ENCODE measurements at regions not wholly inside any gene's neighbourhood (a gene's known extent, or its start where the extent isn't known, plus 50 kb on each side); places are given as distances from the start of the nearest gene placed in this dataset.

- no peak overlapping the region for H3K4me3 ChIP-seq (ENCODE audit: low read depth, low read length)
- no peak for DNase-seq (ENCODE audit: low read depth)
Measured at GRCh38 chr14:80383223-80383622, 171.9 kb upstream of the DIO2 start.

GRCh38 chr14:80381807-80382363 is 170.6 kb upstream of the DIO2 start:
- H3K4me3 ChIP-seq (ENCODE audit: low read depth, low read length): no peak overlapping the region
- no peak for DNase-seq (ENCODE audit: low read depth)

- H3K4me3 ChIP-seq (ENCODE audit: low read depth, low read length): no peak overlapping the region
- no peak for DNase-seq (ENCODE audit: low read depth)
Measured at GRCh38 chr14:80379035-80379434, 167.7 kb upstream of the DIO2 start.

GRCh38 chr14:80378084-80378690 is 166.9 kb upstream of the DIO2 start:
- no peak for DNase-seq (ENCODE audit: low read depth)
- no peak overlapping the region for H3K4me3 ChIP-seq (ENCODE audit: low read depth, low read length)

- DNase-seq (ENCODE audit: low read depth): no peak
- H3K4me3 ChIP-seq (ENCODE audit: low read depth, low read length): no peak overlapping the region
Measured at GRCh38 chr14:80364816-80365215, 153.5 kb upstream of the DIO2 start.

GRCh38 chr14:80364274-80364673 is 153.0 kb upstream of the DIO2 start:
- no peak overlapping the region for H3K4me3 ChIP-seq (ENCODE audit: low read depth, low read length)
- DNase-seq (ENCODE audit: low read depth): no peak

- no peak for DNase-seq (ENCODE audit: low read depth)
- H3K4me3 ChIP-seq (ENCODE audit: low read depth, low read length): no peak overlapping the region
Measured at GRCh38 chr14:80358112-80358511, 146.8 kb upstream of the DIO2 start.

GRCh38 chr14:80356413-80356812 is 145.1 kb upstream of the DIO2 start:
- no peak overlapping the region for H3K4me3 ChIP-seq (ENCODE audit: low read depth, low read length)

GRCh38 chr14:80354860-80355581 is 143.7 kb upstream of the DIO2 start:
- H3K4me3 ChIP-seq (ENCODE audit: low read depth, low read length): no peak overlapping the region
- no peak for DNase-seq (ENCODE audit: low read depth)

More at GRCh38 chr14:80356413-80356812, 145.1 kb upstream of the DIO2 start:
- DNase-seq (ENCODE audit: low read depth): no peak

- no peak overlapping the region for H3K4me3 ChIP-seq (ENCODE audit: low read depth, low read length)
- DNase-seq (ENCODE audit: low read depth): no peak
Measured at GRCh38 chr14:80352471-80352870, 141.2 kb upstream of the DIO2 start.

GRCh38 chr14:80350707-80351106 is 139.4 kb upstream of the DIO2 start:
- H3K4me3 ChIP-seq (ENCODE audit: low read depth, low read length): no peak overlapping the region
- no peak for DNase-seq (ENCODE audit: low read depth)

- H3K4me3 ChIP-seq (ENCODE audit: low read depth, low read length): no peak overlapping the region
- no peak for DNase-seq (ENCODE audit: low read depth)
Measured at GRCh38 chr14:80346395-80346794, 135.1 kb upstream of the DIO2 start.

GRCh38 chr14:80344208-80344607 is 132.9 kb upstream of the DIO2 start:
- no peak for DNase-seq (ENCODE audit: low read depth)
- no peak overlapping the region for H3K4me3 ChIP-seq (ENCODE audit: low read depth, low read length)

GRCh38 chr14:80336608-80337106 is 125.4 kb upstream of the DIO2 start:
- no peak overlapping the region for H3K4me3 ChIP-seq (ENCODE audit: low read depth, low read length)
- no peak for DNase-seq (ENCODE audit: low read depth)

GRCh38 chr14:80325688-80326087 is 114.4 kb upstream of the DIO2 start:
- no peak overlapping the region for H3K4me3 ChIP-seq (ENCODE audit: low read depth, low read length)
- DNase-seq (ENCODE audit: low read depth): no peak

- H3K4me3 ChIP-seq (ENCODE audit: low read depth, low read length): no peak overlapping the region
- DNase-seq (ENCODE audit: low read depth): no peak
Measured at GRCh38 chr14:80325112-80325511, 113.8 kb upstream of the DIO2 start.

GRCh38 chr14:80324649-80325048 is 113.3 kb upstream of the DIO2 start:
- H3K4me3 ChIP-seq (ENCODE audit: low read depth, low read length): no peak overlapping the region
- DNase-seq (ENCODE audit: low read depth): no peak

- no peak for DNase-seq (ENCODE audit: low read depth)
- no peak overlapping the region for H3K4me3 ChIP-seq (ENCODE audit: low read depth, low read length)
Measured at GRCh38 chr14:80323038-80323665, 111.8 kb upstream of the DIO2 start.

- H3K4me3 ChIP-seq (ENCODE audit: low read depth, low read length): no peak overlapping the region
- DNase-seq (ENCODE audit: low read depth): peak; percentile 5
Measured at GRCh38 chr14:80316441-80316840, 105.1 kb upstream of the DIO2 start.

- no peak for DNase-seq (ENCODE audit: low read depth)
- no peak overlapping the region for H3K4me3 ChIP-seq (ENCODE audit: low read depth, low read length)
Measured at GRCh38 chr14:80315681-80316080, 104.4 kb upstream of the DIO2 start.
